ENCODE measurements at regions not wholly inside any gene's neighbourhood (a gene's known extent, or its start where the extent isn't known, plus 50 kb on each side); places are given as distances from the start of the nearest gene placed in this dataset.
"Not testable (repeated sequence)": the region's sequence is repeated elsewhere in the genome, so short reads cannot be mapped to it uniquely, and the experiment has no call there.

GRCh38 chr7:159209429-159209828 is 64.8 kb upstream of the VIPR2 start:
- no peak for DNase-seq (ENCODE audit: low read depth)

GRCh38 chr7:159207951-159208350 is 63.3 kb upstream of the VIPR2 start:
- DNase-seq (ENCODE audit: low read depth) = no peak

GRCh38 chr7:159207393-159207792 is 62.7 kb upstream of the VIPR2 start:
- DNase-seq (ENCODE audit: low read depth) = no peak

- DNase-seq (ENCODE audit: low read depth) = no peak
Measured at GRCh38 chr7:159205833-159206232, 61.2 kb upstream of the VIPR2 start.

- DNase-seq (ENCODE audit: low read depth) = no peak
Measured at GRCh38 chr7:159204664-159205063, 60.0 kb upstream of the VIPR2 start.

GRCh38 chr7:159203253-159203652 is 58.6 kb upstream of the VIPR2 start:
- DNase-seq (ENCODE audit: low read depth) = not testable (repeated sequence)

GRCh38 chr7:159201722-159202330 is 57.2 kb upstream of the VIPR2 start:
- no peak for DNase-seq (ENCODE audit: low read depth)

- no peak for DNase-seq (ENCODE audit: low read depth)
Measured at GRCh38 chr7:159200421-159200820, 55.8 kb upstream of the VIPR2 start.

GRCh38 chr7:159198016-159198724 is 53.5 kb upstream of the VIPR2 start:
- no peak for DNase-seq (ENCODE audit: low read depth)

GRCh38 chr7:159197066-159197975 is 52.7 kb upstream of the VIPR2 start:
- DNase-seq (ENCODE audit: low read depth) = no peak

- DNase-seq (ENCODE audit: low read depth) = no peak
Measured at GRCh38 chr7:159196584-159196983, 51.9 kb upstream of the VIPR2 start.

- no peak for DNase-seq (ENCODE audit: low read depth)
Measured at GRCh38 chr7:159195946-159196345, 51.3 kb upstream of the VIPR2 start.
